Fibroblast of skin of back (primary cell): ENCODE measurements at regions not wholly inside any gene's neighbourhood (a gene's known extent, or its start where the extent isn't known, plus 50 kb on each side); places are given as distances from the start of the nearest gene placed in this dataset.

Source experiments
- DNase-seq: peaks from one replicate; pipeline ENCODE4 v3.0.0-alpha.2; 2013

- DNase-seq, result peak; percentile 68
Observed at GRCh38 chr10:28250782-28251181, 52.1 kb downstream of the MPP7 start.

- no peak for DNase-seq
Observed at GRCh38 chr10:28250358-28250757, 52.5 kb downstream of the MPP7 start.

GRCh38 chr10:28249512-28249911, 53.4 kb downstream of the MPP7 start:
- DNase-seq, result no peak

- peak; percentile 43 for DNase-seq
Observed at GRCh38 chr10:28248092-28248491, 54.8 kb downstream of the MPP7 start.

GRCh38 chr10:28246023-28246422, 56.8 kb downstream of the MPP7 start:
- no peak for DNase-seq

- DNase-seq, result no peak
Observed at GRCh38 chr10:28243923-28244322, 58.9 kb downstream of the MPP7 start.

- DNase-seq, result no peak
Observed at GRCh38 chr10:28242555-28243204, 60.2 kb downstream of the MPP7 start.

- peak; percentile 61 for DNase-seq
Observed at GRCh38 chr10:28241741-28242399, 61.0 kb downstream of the MPP7 start.

GRCh38 chr10:28240400-28240799, 62.5 kb downstream of the MPP7 start:
- no peak for DNase-seq

- DNase-seq, result no peak
Observed at GRCh38 chr10:28236591-28236990, 66.3 kb downstream of the MPP7 start.

GRCh38 chr10:28220811-28221210, 82.1 kb downstream of the MPP7 start:
- DNase-seq, result no peak

GRCh38 chr10:28219251-28219650, 83.6 kb downstream of the MPP7 start:
- DNase-seq, result peak; percentile 90

GRCh38 chr10:28217848-28218247, 85.0 kb downstream of the MPP7 start:
- peak; percentile 94 for DNase-seq

GRCh38 chr10:28215930-28216329, 86.9 kb downstream of the MPP7 start:
- no peak for DNase-seq

- no peak for DNase-seq
Observed at GRCh38 chr10:28214219-28214618, 88.6 kb downstream of the MPP7 start.

GRCh38 chr10:28211759-28212158, 91.1 kb downstream of the MPP7 start:
- DNase-seq, result no peak

- DNase-seq, result no peak
Observed at GRCh38 chr10:28207799-28208198, 95.1 kb downstream of the MPP7 start.

GRCh38 chr10:28202941-28203352, 99.9 kb downstream of the MPP7 start:
- DNase-seq, result peak; percentile 49

GRCh38 chr10:28201410-28202400, 101.2 kb downstream of the MPP7 start:
- DNase-seq, result peak; percentile 24

- DNase-seq, result peak; percentile 52
Observed at GRCh38 chr10:28200775-28201174, 102.1 kb downstream of the MPP7 start.

- DNase-seq, result no peak
Observed at GRCh38 chr10:28199941-28200340, 102.9 kb downstream of the MPP7 start.

- peak; percentile 18 for DNase-seq
Observed at GRCh38 chr10:28190196-28190595, 112.7 kb downstream of the MPP7 start.

- DNase-seq, result no peak
Observed at GRCh38 chr10:28188526-28188925, 114.3 kb downstream of the MPP7 start.
